SK-N-SH (cell line): ENCODE measurements at regions not wholly inside any gene's neighbourhood (a gene's known extent, or its start where the extent isn't known, plus 50 kb on each side); places are given as distances from the start of the nearest gene placed in this dataset.

Source experiments
- CTCF ChIA-PET: fragments of 300-600, 350-600 bp; formaldehyde crosslinking; extraction: SDS; loops from one replicate; lab custom pipeline; 2021; lab: Yijun Ruan, JAX
- POLR2A ChIA-PET: fragments of 350-600 bp; sonication (Branson Sonifier 250); formaldehyde crosslinking; extraction: SDS; loops from one replicate; lab custom pipeline; 2020; ENCODE audit warnings: antibody characterized with exemption, inconsistent platforms; lab: Yijun Ruan, JAX
- DNase-seq: peaks from one replicate; pipeline ENCODE4 v3.0.0; 2012
- H2AFZ ChIP-seq: fragments of 200-600 bp; sonication (generic); 2 replicates; pipeline ENCODE4 v1.8.1; 2016; ENCODE audit warnings: antibody characterized with exemption, mild to moderate bottlenecking, low read depth
- H3F3A ChIP-seq: fragments of 200-600 bp; sonication (generic); replicated peaks from 2 replicates; pipeline ENCODE3; 2016; ENCODE audit warnings: antibody characterized with exemption, mild to moderate bottlenecking; ENCODE audit not compliant: insufficient read depth
- H3K27ac ChIP-seq, 2 experiments: fragments of 200-500 bp in 1 of 2; fragments of 200-600 bp in 1 of 2; sonication (Bioruptor generic) in 1 of 2; sonication (generic), shearing (Covaris generic) in 1 of 2; 2 replicates each; pipeline versions ENCODE4 v1.5.1 to v1.6.1; 2014 to 2016; ENCODE audit warnings: low read depth in 2 of 2, inconsistent platforms in 1 of 2, low read length in 1 of 2, mild to moderate bottlenecking in 1 of 2, mixed read lengths in 1 of 2
- H3K27me3 ChIP-seq: fragments of 200-600 bp; sonication (generic), shearing (Covaris generic); 2 replicates; pipeline ENCODE4 v1.6.1; 2016; ENCODE audit warnings: mixed run types; ENCODE audit not compliant: insufficient read depth
- H3K36me3 ChIP-seq, 2 experiments: fragments of 200-500 bp in 1 of 2; fragments of 200-600 bp in 1 of 2; sonication (Bioruptor generic) in 1 of 2; sonication (generic) in 1 of 2; replicated peaks in 1 of 2; 2 replicates each; pipeline versions ENCODE3 to v1.5.1; 2014 to 2016; ENCODE audit warnings: low read length in 1 of 2, mild to moderate bottlenecking in 1 of 2; ENCODE audit not compliant: insufficient read depth in 2 of 2, control insufficient read depth in 1 of 2
- H3K4me1 ChIP-seq, 2 experiments: fragments of 200-500 bp in 1 of 2; fragments of 200-600 bp in 1 of 2; sonication (Bioruptor generic) in 1 of 2; sonication (generic), shearing (Covaris generic) in 1 of 2; 2 replicates each; pipeline versions ENCODE4 v1.5.1 to v1.6.1; 2014 to 2016; ENCODE audit warnings: low read depth in 1 of 2, low read length in 1 of 2, mixed run types in 1 of 2; ENCODE audit not compliant: insufficient read depth in 2 of 2, control insufficient read depth in 1 of 2
- H3K4me2 ChIP-seq: fragments of 200-600 bp; sonication (generic), shearing (Covaris generic); 2 replicates; pipeline ENCODE4 v1.6.1; 2017; ENCODE audit warnings: mixed run types
- H3K4me3 ChIP-seq, 2 experiments: fragments of 200-500 bp in 1 of 2; fragments of 200-600 bp in 1 of 2; sonication (Bioruptor generic) in 1 of 2; sonication (generic), shearing (Covaris generic) in 1 of 2; 2 replicates each; pipeline versions ENCODE4 v1.5.1 to v1.8.1; 2014 to 2016; ENCODE audit warnings: low read depth in 2 of 2, inconsistent platforms in 1 of 2, low read length in 1 of 2, mild to moderate bottlenecking in 1 of 2, mixed read lengths in 1 of 2, moderate library complexity in 1 of 2
- H3K79me2 ChIP-seq: fragments of 200-600 bp; sonication (generic); 2 replicates; pipeline ENCODE4 v1.8.1; 2017; ENCODE audit warnings: mild to moderate bottlenecking; ENCODE audit not compliant: insufficient read depth
- H3K9ac ChIP-seq: fragments of 200-600 bp; sonication (generic); 2 replicates; pipeline ENCODE4 v1.6.1; 2017; ENCODE audit warnings: mixed run types
- H3K9me2 ChIP-seq: fragments of 200-600 bp; sonication (generic); 2 replicates; pipeline ENCODE4 v1.6.1; 2017; ENCODE audit warnings: mixed run types
- H3K9me3 ChIP-seq: fragments of 200-600 bp; sonication (generic); 2 replicates; pipeline ENCODE4 v1.6.1; 2017; ENCODE audit warnings: mixed run types, mild to moderate bottlenecking, moderate library complexity
- H4K20me1 ChIP-seq: fragments of 200-600 bp; sonication (generic); 2 replicates; pipeline ENCODE4 v1.6.1; 2017; ENCODE audit warnings: mild to moderate bottlenecking, mixed run types; ENCODE audit not compliant: insufficient read depth
- FOXJ3 ChIP-seq: sonication (generic); formaldehyde crosslinking; IDR thresholded peaks from 2 replicates; pipeline ENCODE4 v1.5.1; 2020; ENCODE audit warnings: mild to moderate bottlenecking, missing genetic modification reagents
- FOXM1 ChIP-seq: IDR thresholded peaks from 2 replicates; pipeline ENCODE4 v1.4.0; 2012; ENCODE audit warnings: low read depth, mild to moderate bottlenecking
- GABPA ChIP-seq: IDR thresholded peaks from 2 replicates; pipeline ENCODE4 v1.4.0; 2012; ENCODE audit warnings: low read depth, mild to moderate bottlenecking
- GATA2 ChIP-seq: sonication (generic); formaldehyde crosslinking; IDR thresholded peaks from 2 replicates; pipeline ENCODE4 v1.5.0; 2020; ENCODE audit warnings: mild to moderate bottlenecking, missing genetic modification reagents
- JUND ChIP-seq: IDR thresholded peaks from 2 replicates; pipeline ENCODE4 v1.4.0; 2012
- MAX ChIP-seq: IDR thresholded peaks from 2 replicates; pipeline ENCODE4 v1.4.0; 2012; ENCODE audit warnings: low read depth
- MXI1 ChIP-seq: IDR thresholded peaks from 2 replicates; pipeline ENCODE4 v1.6.1; 2012; ENCODE audit warnings: mild to moderate bottlenecking, low read depth, low read length, improper control_type of control experiment
- NRF1 ChIP-seq: IDR thresholded peaks from 2 replicates; pipeline ENCODE4 v1.6.1; 2012; ENCODE audit warnings: low read depth, mild to moderate bottlenecking, low read length
- RCOR1 ChIP-seq: fragments of 150-350 bp; IDR thresholded peaks from 2 replicates; pipeline ENCODE4 v1.6.1; 2017; ENCODE audit warnings: antibody characterized with exemption, low read length
- TAF1 ChIP-seq: IDR thresholded peaks from 2 replicates; pipeline ENCODE4 v1.6.1; 2012; ENCODE audit warnings: low read depth, mild to moderate bottlenecking, low read length, moderate library complexity, borderline replicate concordance
- USF1 ChIP-seq: IDR thresholded peaks from 2 replicates; pipeline ENCODE4 v1.4.0; 2012; ENCODE audit warnings: low read depth, borderline replicate concordance
- YY1 ChIP-seq: IDR thresholded peaks from 2 replicates; pipeline ENCODE4 v1.4.0; 2012; ENCODE audit warnings: low read depth, mild to moderate bottlenecking
- ZBTB33 ChIP-seq: IDR thresholded peaks from 2 replicates; pipeline ENCODE4 v1.4.0; 2012; ENCODE audit warnings: low read depth, borderline replicate concordance
- WGBS: methylation state at CpG from one replicate; pipeline ENCODE4 v1.1.6; 2017; ENCODE audit warnings: low lambda C conversion rate; 5-methylcytosine and 5-hydroxymethylcytosine counted together
- TF ChIP-seq, protein P1 (sequence below): fragments of 150-350 bp; IDR thresholded peaks from 2 replicates; pipeline ENCODE4 v1.6.1; 2016; ENCODE audit warnings: mild to moderate bottlenecking, low read depth, low read length
- TF ChIP-seq, protein P2 (sequence below): fragments of 150-350 bp; IDR thresholded peaks from 2 replicates; pipeline ENCODE4 v1.6.1; 2017; ENCODE audit warnings: antibody characterized with exemption, low read length, low read depth, borderline replicate concordance

- Histone ChIP-seq H3K4me3 (no peak overlapping the region), H3K9me3 (no peaks in the 10 kb centered on the region), H3F3A (no peaks in the 10 kb centered on the region), H2AFZ (no peak overlapping the region), H3K27ac (no peak overlapping the region), H3K36me3 (no peaks in the 10 kb centered on the region), H3K4me2 (no peak overlapping the region), H3K27me3 (no peaks in the 10 kb centered on the region), H3K79me2 (no peaks in the 10 kb centered on the region), H3K9ac (no peak overlapping the region), H4K20me1 (no peaks in the 10 kb centered on the region), H3K4me1 (no peaks in the 10 kb centered on the region), H3K9me2 (no peaks in the 10 kb centered on the region)
- DNase-seq = no peak
- ChIA-PET POLR2A (no interaction called here), CTCF (no interaction called here)
- 72% methylated on average over 3 of the region's 3 CpGs for WGBS
- TF ChIP-seq, protein P1, sequence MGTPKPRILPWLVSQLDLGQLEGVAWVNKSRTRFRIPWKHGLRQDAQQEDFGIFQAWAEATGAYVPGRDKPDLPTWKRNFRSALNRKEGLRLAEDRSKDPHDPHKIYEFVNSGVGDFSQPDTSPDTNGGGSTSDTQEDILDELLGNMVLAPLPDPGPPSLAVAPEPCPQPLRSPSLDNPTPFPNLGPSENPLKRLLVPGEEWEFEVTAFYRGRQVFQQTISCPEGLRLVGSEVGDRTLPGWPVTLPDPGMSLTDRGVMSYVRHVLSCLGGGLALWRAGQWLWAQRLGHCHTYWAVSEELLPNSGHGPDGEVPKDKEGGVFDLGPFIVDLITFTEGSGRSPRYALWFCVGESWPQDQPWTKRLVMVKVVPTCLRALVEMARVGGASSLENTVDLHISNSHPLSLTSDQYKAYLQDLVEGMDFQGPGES = no peak
- no peak for TF ChIP-seq MAX
- TF ChIP-seq JUND = no peak
- no peak for TF ChIP-seq NRF1
- TF ChIP-seq USF1 = no peak
- TF ChIP-seq TAF1 = no peak
- no peak for TF ChIP-seq FOXM1
- no peak for TF ChIP-seq ZBTB33
- TF ChIP-seq YY1 = no peak
- no peak for TF ChIP-seq MXI1
- TF ChIP-seq GABPA = no peak
- no peak for TF ChIP-seq RCOR1
- TF ChIP-seq GATA2 (CRISPR knock-in tag) = no peak
- TF ChIP-seq, protein P2, sequence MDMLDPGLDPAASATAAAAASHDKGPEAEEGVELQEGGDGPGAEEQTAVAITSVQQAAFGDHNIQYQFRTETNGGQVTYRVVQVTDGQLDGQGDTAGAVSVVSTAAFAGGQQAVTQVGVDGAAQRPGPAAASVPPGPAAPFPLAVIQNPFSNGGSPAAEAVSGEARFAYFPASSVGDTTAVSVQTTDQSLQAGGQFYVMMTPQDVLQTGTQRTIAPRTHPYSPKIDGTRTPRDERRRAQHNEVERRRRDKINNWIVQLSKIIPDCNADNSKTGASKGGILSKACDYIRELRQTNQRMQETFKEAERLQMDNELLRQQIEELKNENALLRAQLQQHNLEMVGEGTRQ = no peak
- no peak for TF ChIP-seq FOXJ3 (CRISPR knock-in tag)
Measured at GRCh38 chr10:28965937-28966336, 288.6 kb downstream of the BAMBI start.
